Anterior cingulate cortex (tissue), 58 donors: ENCODE measurements at regions not wholly inside any gene's neighbourhood (a gene's known extent, or its start where the extent isn't known, plus 50 kb on each side); places are given as distances from the start of the nearest gene placed in this dataset.
"Not testable (repeated sequence)": the region's sequence is repeated elsewhere in the genome, so short reads cannot be mapped to it uniquely, and the experiment has no call there.

ENCODE experiments used
- DNase-seq, 58 donors: peaks; one replicate each; lab custom pipeline; 2025; lab: John Stamatoyannopoulos, UW

GRCh38 chr3:115251509-115251908 is 104.4 kb upstream of the ZBTB20 start:
- DNase-seq: no peak

- no peak for DNase-seq
These were observed 105.6 kb upstream of the ZBTB20 start for GRCh38 chr3:115252679-115253078.

- DNase-seq: no peak
These were observed 107.6 kb upstream of the ZBTB20 start for GRCh38 chr3:115254492-115255196.

GRCh38 chr3:115255197-115255585 is 108.1 kb upstream of the ZBTB20 start:
- DNase-seq: no peak

GRCh38 chr3:115270849-115271248 is 123.8 kb upstream of the ZBTB20 start:
- no peak for DNase-seq

GRCh38 chr3:115272036-115272824 is 125.1 kb upstream of the ZBTB20 start:
- DNase-seq: peak in 13 of 58 donors; percentile 4 to 71 (median 9)

GRCh38 chr3:115275896-115276295 is 128.8 kb upstream of the ZBTB20 start:
- no peak for DNase-seq

- DNase-seq: no peak
These were observed 132.9 kb upstream of the ZBTB20 start for GRCh38 chr3:115279939-115280338.

GRCh38 chr3:115280506-115280905 is 133.4 kb upstream of the ZBTB20 start:
- DNase-seq: peak in 4 of 58 donors; percentile 5 to 33 (median 14)

- no peak for DNase-seq
These were observed 134.9 kb upstream of the ZBTB20 start for GRCh38 chr3:115281697-115282675.

GRCh38 chr3:115284980-115285379 is 137.9 kb upstream of the ZBTB20 start:
- no peak for DNase-seq

GRCh38 chr3:115286529-115287197 is 139.6 kb upstream of the ZBTB20 start:
- DNase-seq: no peak

GRCh38 chr3:115287198-115287597 is 140.1 kb upstream of the ZBTB20 start:
- no peak for DNase-seq

- no peak for DNase-seq
These were observed 145.0 kb upstream of the ZBTB20 start for GRCh38 chr3:115292131-115292530.

GRCh38 chr3:115292677-115293165 is 145.6 kb upstream of the ZBTB20 start:
- DNase-seq: no peak

- DNase-seq: no peak
These were observed 146.2 kb upstream of the ZBTB20 start for GRCh38 chr3:115293321-115293720.

- DNase-seq: no peak
These were observed 154.3 kb upstream of the ZBTB20 start for GRCh38 chr3:115301364-115301860.

GRCh38 chr3:115317953-115318352 is 170.9 kb upstream of the ZBTB20 start:
- not testable (repeated sequence) for DNase-seq

- no peak for DNase-seq
These were observed 174.3 kb upstream of the ZBTB20 start for GRCh38 chr3:115321400-115321805.

- no peak for DNase-seq
These were observed 175.8 kb upstream of the ZBTB20 start for GRCh38 chr3:115322901-115323300.
